ENCODE measurements at regions not wholly inside any gene's neighbourhood (a gene's known extent, or its start where the extent isn't known, plus 50 kb on each side); places are given as distances from the start of the nearest gene placed in this dataset.

- CTCF ChIA-PET: interaction anchor here (2.1 kb wide), 1 partner anchor 39 kb away, joined by 6 read pairs; no protein-coding TSS in a partner anchor
- RAD21 ChIA-PET (ENCODE audit: low non-redundant PET in 1 of 2, low total read pairs in 2 of 2, uncharacterized antibody in 2 of 2, unreplicated experiment in 2 of 2): no interaction called here
- Histone ChIP-seq H2AFZ (ENCODE audit: low read depth, low read length, poor library complexity, severe bottlenecking) (no peak overlapping the region), H3K4me1 (ENCODE audit: control insufficient read depth in 1 of 2, insufficient read depth in 2 of 2, low read length in 2 of 2) (no peaks in the 10 kb centered on the region), H3K9me2 (ENCODE audit: insufficient read depth) (no peaks in the 10 kb centered on the region), H3K27me3 (ENCODE audit: insufficient read depth, low read length) (no peaks in the 10 kb centered on the region), H3K36me3 (ENCODE audit: control insufficient read depth in 1 of 2, insufficient read depth in 2 of 2, low read length in 2 of 2) (no peaks in the 10 kb centered on the region), H3K4me3 (replicated peaks in 1 of 2; ENCODE audit: low read depth in 1 of 2, low read length in 2 of 2) (no peak overlapping the region), H3K9me3 (ENCODE audit: control insufficient read depth in 1 of 2, insufficient read depth in 1 of 2, low read depth in 1 of 2, low read length in 2 of 2) (no peaks in the 10 kb centered on the region), H3K79me2 (ENCODE audit: insufficient read depth, low read length) (no peaks in the 10 kb centered on the region), H3K9ac (ENCODE audit: low read length) (no peak overlapping the region), H4K20me1 (ENCODE audit: insufficient read depth) (no peaks in the 10 kb centered on the region), H3K4me2 (ENCODE audit: low read length) (no peak overlapping the region), H3K27ac (ENCODE audit: low read depth, low read length) (no peak overlapping the region)
- TF ChIP-seq, protein P1, sequence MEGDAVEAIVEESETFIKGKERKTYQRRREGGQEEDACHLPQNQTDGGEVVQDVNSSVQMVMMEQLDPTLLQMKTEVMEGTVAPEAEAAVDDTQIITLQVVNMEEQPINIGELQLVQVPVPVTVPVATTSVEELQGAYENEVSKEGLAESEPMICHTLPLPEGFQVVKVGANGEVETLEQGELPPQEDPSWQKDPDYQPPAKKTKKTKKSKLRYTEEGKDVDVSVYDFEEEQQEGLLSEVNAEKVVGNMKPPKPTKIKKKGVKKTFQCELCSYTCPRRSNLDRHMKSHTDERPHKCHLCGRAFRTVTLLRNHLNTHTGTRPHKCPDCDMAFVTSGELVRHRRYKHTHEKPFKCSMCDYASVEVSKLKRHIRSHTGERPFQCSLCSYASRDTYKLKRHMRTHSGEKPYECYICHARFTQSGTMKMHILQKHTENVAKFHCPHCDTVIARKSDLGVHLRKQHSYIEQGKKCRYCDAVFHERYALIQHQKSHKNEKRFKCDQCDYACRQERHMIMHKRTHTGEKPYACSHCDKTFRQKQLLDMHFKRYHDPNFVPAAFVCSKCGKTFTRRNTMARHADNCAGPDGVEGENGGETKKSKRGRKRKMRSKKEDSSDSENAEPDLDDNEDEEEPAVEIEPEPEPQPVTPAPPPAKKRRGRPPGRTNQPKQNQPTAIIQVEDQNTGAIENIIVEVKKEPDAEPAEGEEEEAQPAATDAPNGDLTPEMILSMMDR (IDR thresholded peaks at IDR 0.05 in 2 of 3, conservative IDR thresholded peaks at IDR 0.05 in 1 of 3; ENCODE audit: borderline replicate concordance in 1 of 3, insufficient read depth in 1 of 3, low read depth in 2 of 3, low read length in 2 of 3): no peak
- intact Hi-C loops (cut with micrococcal nuclease): no loop called here
- BruUV-seq (replicated peaks): no TSS peak
- DNase-seq (ENCODE audit: low read depth, low spot score): no peak
- no peak for ATAC-seq
- POLR2A ChIA-PET: no interaction called here
Measured at GRCh38 chr4:134867027-134867426, 665.4 kb upstream of the PABPC4L start.

GRCh38 chr4:134865675-134866074 is 664.1 kb upstream of the PABPC4L start:
- POLR2A ChIA-PET: no interaction called here

More at GRCh38 chr4:134865675-134866074, 664.1 kb upstream of the PABPC4L start:
- no peaks in the 10 kb centered on the region for H3K27me3 ChIP-seq (ENCODE audit: insufficient read depth, low read length)
- H4K20me1 ChIP-seq (ENCODE audit: insufficient read depth): no peaks in the 10 kb centered on the region
- no peaks in the 10 kb centered on the region for H3K9me3 ChIP-seq (ENCODE audit: control insufficient read depth in 1 of 2, insufficient read depth in 1 of 2, low read depth in 1 of 2, low read length in 2 of 2)
- H3K27ac ChIP-seq (ENCODE audit: low read depth, low read length): no peak overlapping the region
- H3K4me1 ChIP-seq (ENCODE audit: control insufficient read depth in 1 of 2, insufficient read depth in 2 of 2, low read length in 2 of 2): no peaks in the 10 kb centered on the region
- no peaks in the 10 kb centered on the region for H3K79me2 ChIP-seq (ENCODE audit: insufficient read depth, low read length)
- no peaks in the 10 kb centered on the region for H3K9me2 ChIP-seq (ENCODE audit: insufficient read depth)
- BruUV-seq (replicated peaks): no TSS peak
- DNase-seq (ENCODE audit: low read depth, low spot score): no peak
- TF ChIP-seq POLR2A (IDR thresholded peaks at IDR 0.05; ENCODE audit: borderline replicate concordance, extremely low read depth, insufficient read depth, insufficient read length): no peak
- TF ChIP-seq RAD21 (IDR thresholded peaks at IDR 0.05; ENCODE audit: low read depth): 0 out of 2 replicates have a peak, but pooled peaks have one; percentile 5
- TF ChIP-seq POLR2AphosphoS5 (IDR thresholded peaks at IDR 0.05; ENCODE audit: low read depth, low read length): no peak
- TF ChIP-seq, protein P1 (IDR thresholded peaks at IDR 0.05 in 2 of 3, conservative IDR thresholded peaks at IDR 0.05 in 1 of 3; ENCODE audit: borderline replicate concordance in 1 of 3, insufficient read depth in 1 of 3, low read depth in 2 of 3, low read length in 2 of 3): peak in 2 of 3 experiments; percentile 45 to 54; a peak in 4 of 6 replicates
- TF ChIP-seq TCF7L2 (IDR thresholded peaks at IDR 0.05; ENCODE audit: borderline replicate concordance, extremely low read depth, insufficient read depth, insufficient read length): no peak
- TF ChIP-seq ZNF274 (IDR thresholded peaks at IDR 0.05; ENCODE audit: low read depth, low read length): no peak
- ATAC-seq: 0 out of 2 replicates have a peak, but pooled peaks have one; percentile 42
- ChIA-PET RAD21 (ENCODE audit: low non-redundant PET in 1 of 2, low total read pairs in 2 of 2, uncharacterized antibody in 2 of 2, unreplicated experiment in 2 of 2) (no interaction called here), CTCF (interaction anchor here (2.1 kb wide), 1 partner anchor 41 kb away, joined by 6 read pairs; no protein-coding TSS in a partner anchor)
- H3K4me2 ChIP-seq (ENCODE audit: low read length): no peak overlapping the region
- intact Hi-C loops (cut with micrococcal nuclease): no loop called here
- H3K36me3 ChIP-seq (ENCODE audit: control insufficient read depth in 1 of 2, insufficient read depth in 2 of 2, low read length in 2 of 2): no peaks in the 10 kb centered on the region
- no peak overlapping the region for H3K9ac ChIP-seq (ENCODE audit: low read length)
- no peak overlapping the region for H3K4me3 ChIP-seq (replicated peaks in 1 of 2; ENCODE audit: low read depth in 1 of 2, low read length in 2 of 2)
- peak overlapping the region; percentile 88 for H2AFZ ChIP-seq (ENCODE audit: low read depth, low read length, poor library complexity, severe bottlenecking)

All from HCT116 (cell line).